Activated CD4-positive, alpha-beta T cell treated with anti-CD3 and anti-CD28 coated beads, Interleukin-2, amount 10 ng/mL, durations not matched to agents 24 days and 14 days (primary cell): ENCODE measurements at regions not wholly inside any gene's neighbourhood (a gene's known extent, or its start where the extent isn't known, plus 50 kb on each side); places are given as distances from the start of the nearest gene placed in this dataset.

Source experiments
- DNase-seq: peaks from one replicate; pipeline ENCODE4 v3.0.0; 2022
- H3K27ac Mint-ChIP-seq: one replicate; pipeline ENCODE4 v1.8.0; 2022; ENCODE audit warnings: mild to moderate bottlenecking, mixed read lengths
- H3K27me3 Mint-ChIP-seq: one replicate; pipeline ENCODE4 v1.8.0; 2022; ENCODE audit warnings: mixed read lengths
- H3K36me3 Mint-ChIP-seq: one replicate; pipeline ENCODE4 v1.8.0; 2022; ENCODE audit warnings: low read depth, mild to moderate bottlenecking, mixed read lengths
- H3K4me1 Mint-ChIP-seq: one replicate; pipeline ENCODE4 v1.8.0; 2021; ENCODE audit warnings: mixed read lengths
- H3K4me3 Mint-ChIP-seq: one replicate; pipeline ENCODE4 v1.8.0; 2022; ENCODE audit warnings: mild to moderate bottlenecking, moderate library complexity, mixed read lengths
- H3K9me3 Mint-ChIP-seq: one replicate; pipeline ENCODE4 v1.8.0; 2021; ENCODE audit warnings: mixed read lengths
- intact Hi-C: fragments of 100-400 bp; cut with micrococcal nuclease; formaldehyde crosslinking; loops from one replicate; pipeline ENCODE4 v1.15.1; 2023

DNA sequence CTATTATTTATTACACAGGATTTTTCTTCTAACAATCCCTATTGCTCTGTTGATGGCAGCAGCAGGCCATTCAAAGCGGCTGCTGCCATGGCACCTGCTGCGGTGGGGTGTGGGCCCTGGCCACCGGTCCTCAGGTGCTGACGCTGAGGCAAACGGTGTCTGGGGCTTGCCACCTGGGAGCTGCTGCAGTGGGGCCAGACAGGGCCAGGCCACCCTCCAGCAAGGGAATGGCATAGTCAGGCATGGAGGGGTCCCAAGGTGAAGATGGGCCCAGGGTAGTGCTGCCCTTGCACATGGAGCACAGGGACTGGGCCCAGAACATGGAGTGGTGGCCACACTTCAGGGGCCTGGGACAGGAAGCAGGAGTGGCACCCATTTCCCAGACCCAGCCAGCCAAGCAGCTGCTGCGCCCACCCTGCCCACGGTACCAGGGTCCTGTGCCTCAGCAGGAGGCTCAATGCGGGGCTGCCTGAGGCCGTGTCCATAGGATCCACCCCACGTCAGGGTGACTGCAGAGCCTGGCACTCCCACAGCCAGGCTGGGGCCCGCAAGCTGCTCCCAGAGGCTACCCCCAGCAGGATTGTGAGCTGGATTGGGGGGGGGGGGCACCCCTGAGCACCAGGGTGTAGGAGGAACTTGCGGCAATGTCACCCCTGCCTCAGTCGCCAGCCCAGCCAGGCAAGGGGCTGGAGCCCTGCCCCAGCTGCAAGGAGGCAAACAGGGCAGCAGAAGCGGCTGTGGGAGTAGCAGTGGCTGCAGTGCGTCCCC is 53.9 kb upstream of the KRTAP11-1 start:
- Mint-ChIP-seq H3K9me3 (no peaks in the 10 kb centered on the region), H3K4me1 (no peaks in the 10 kb centered on the region), H3K27me3 (no peaks in the 10 kb centered on the region), H3K27ac (no peak overlapping the region), H3K4me3 (no peak overlapping the region), H3K36me3 (no peaks in the 10 kb centered on the region)
- DNase-seq = no peak
- intact Hi-C loops = no loop called here

DNA sequence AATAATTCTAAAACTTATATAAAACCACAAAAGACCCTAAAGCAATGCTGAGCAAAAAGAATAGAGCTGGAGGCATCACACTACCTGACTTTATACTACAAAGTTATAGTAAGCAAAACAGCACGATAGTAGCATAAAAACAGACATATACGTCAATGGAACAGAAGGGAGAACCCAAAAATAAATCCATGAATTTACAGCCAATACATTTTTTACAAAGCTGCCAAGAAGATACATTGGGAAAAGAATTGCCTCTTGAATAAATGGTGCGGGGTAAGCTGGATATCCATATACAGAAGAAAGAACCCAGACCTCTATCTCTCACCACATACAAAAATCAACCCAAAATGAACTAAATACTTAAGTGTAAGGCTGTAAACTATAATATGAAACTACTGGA is 51.3 kb upstream of the KRTAP11-1 start:
- intact Hi-C loops = no loop called here
- H3K4me3 Mint-ChIP-seq = no peak overlapping the region
- no peaks in the 10 kb centered on the region for H3K36me3 Mint-ChIP-seq
- H3K9me3 Mint-ChIP-seq = peaks cover under 1% of the 10 kb centered on the region
- DNase-seq = no peak
- H3K27ac Mint-ChIP-seq = no peak overlapping the region
- H3K27me3 Mint-ChIP-seq = no peaks in the 10 kb centered on the region
- H3K4me1 Mint-ChIP-seq = no peaks in the 10 kb centered on the region
